ENCODE measurements at regions not wholly inside any gene's neighbourhood (a gene's known extent, or its start where the extent isn't known, plus 50 kb on each side); places are given as distances from the start of the nearest gene placed in this dataset.

GRCh38 chr9:109986521-109986991 lies 206.6 kb downstream of the PALM2AKAP2 start:
- no peak overlapping the region for H3K4me3 ChIP-seq (ENCODE audit: low read length)
- peak; percentile 31 for DNase-seq (ENCODE audit: low read depth)
- no peak for TF ChIP-seq CTCF (conservative IDR thresholded peaks at IDR 0.05; ENCODE audit: low read depth, low read length)

- no peak for TF ChIP-seq CTCF (conservative IDR thresholded peaks at IDR 0.05; ENCODE audit: low read depth, low read length)
- no peak for DNase-seq (ENCODE audit: low read depth)
- H3K4me3 ChIP-seq (ENCODE audit: low read length), result no peak overlapping the region
Observed at GRCh38 chr9:109989296-109989695, 209.3 kb downstream of the PALM2AKAP2 start.

GRCh38 chr9:109990541-109990940 lies 210.5 kb downstream of the PALM2AKAP2 start:
- no peak for TF ChIP-seq CTCF (conservative IDR thresholded peaks at IDR 0.05; ENCODE audit: low read depth, low read length)
- no peak overlapping the region for H3K4me3 ChIP-seq (ENCODE audit: low read length)

GRCh38 chr9:109992293-109992692 lies 212.3 kb downstream of the PALM2AKAP2 start:
- H3K4me3 ChIP-seq (ENCODE audit: low read length), result no peak overlapping the region
- no peak for TF ChIP-seq CTCF (conservative IDR thresholded peaks at IDR 0.05; ENCODE audit: low read depth, low read length)

More at GRCh38 chr9:109990541-109990940, 210.5 kb downstream of the PALM2AKAP2 start:
- no peak for DNase-seq (ENCODE audit: low read depth)

GRCh38 chr9:109993250-109993978 lies 213.4 kb downstream of the PALM2AKAP2 start:
- DNase-seq (ENCODE audit: low read depth), result no peak
- H3K4me3 ChIP-seq (ENCODE audit: low read length), result no peak overlapping the region
- TF ChIP-seq CTCF (conservative IDR thresholded peaks at IDR 0.05; ENCODE audit: low read depth, low read length), result no peak

More at GRCh38 chr9:109992293-109992692, 212.3 kb downstream of the PALM2AKAP2 start:
- no peak for DNase-seq (ENCODE audit: low read depth)

GRCh38 chr9:109994141-109994540 lies 213.8 kb downstream of the C9orf152 start:
- DNase-seq (ENCODE audit: low read depth), result no peak
- TF ChIP-seq CTCF (conservative IDR thresholded peaks at IDR 0.05; ENCODE audit: low read depth, low read length), result no peak

More at GRCh38 chr9:109994141-109994540, 213.8 kb downstream of the C9orf152 start:
- no peak overlapping the region for H3K4me3 ChIP-seq (ENCODE audit: low read length)
